H9 (cell line): ENCODE measurements at regions not wholly inside any gene's neighbourhood (a gene's known extent, or its start where the extent isn't known, plus 50 kb on each side); places are given as distances from the start of the nearest gene placed in this dataset.

ENCODE experiments used
- DNase-seq: peaks from one replicate; pipeline ENCODE4 v3.0.0-alpha.2; 2017
- H2AFZ ChIP-seq: one replicate; pipeline ENCODE4 v1.6.1; 2013; ENCODE audit warnings: mild to moderate bottlenecking, low read length, control low read depth, moderate library complexity
- H2AK5ac ChIP-seq: 2 replicates; pipeline ENCODE4 v1.6.1; 2013; ENCODE audit warnings: low read length, control low read depth, mixed read lengths; ENCODE audit not compliant: insufficient read length
- H2BK120ac ChIP-seq: one replicate; pipeline ENCODE4 v1.6.1; 2013; ENCODE audit warnings: low read depth, mild to moderate bottlenecking, low read length, control low read depth, inconsistent platforms; ENCODE audit not compliant: poor library complexity, severe bottlenecking
- H2BK12ac ChIP-seq: 2 replicates; pipeline ENCODE4 v1.6.1; 2013; ENCODE audit warnings: low read length, control low read depth, mixed read lengths, low read depth; ENCODE audit not compliant: insufficient read length
- H2BK15ac ChIP-seq: 2 replicates; pipeline ENCODE4 v1.6.1; 2013; ENCODE audit warnings: low read depth, low read length, control low read depth
- H2BK20ac ChIP-seq: one replicate; pipeline ENCODE4 v1.6.1; 2013; ENCODE audit warnings: low read depth, mild to moderate bottlenecking, low read length, control low read depth, inconsistent platforms; ENCODE audit not compliant: poor library complexity, severe bottlenecking
- H2BK5ac ChIP-seq: 2 replicates; pipeline ENCODE4 v1.6.1; 2013; ENCODE audit warnings: low read length, control low read depth, mixed read lengths; ENCODE audit not compliant: insufficient read length
- H3K14ac ChIP-seq: 2 replicates; pipeline ENCODE4 v1.6.1; 2013; ENCODE audit warnings: low read length, control low read depth; ENCODE audit not compliant: insufficient read depth
- H3K18ac ChIP-seq: 2 replicates; pipeline ENCODE4 v1.6.1; 2013; ENCODE audit warnings: low read depth, mild to moderate bottlenecking, mixed read lengths, low read length, control low read depth; ENCODE audit not compliant: insufficient read length
- H3K23ac ChIP-seq: 2 replicates; pipeline ENCODE4 v1.6.1; 2013; ENCODE audit warnings: low read length, control low read depth, mixed read lengths, low read depth; ENCODE audit not compliant: insufficient read length
- H3K23me2 ChIP-seq: 2 replicates; pipeline ENCODE4 v1.6.1; 2013; ENCODE audit warnings: low read depth, mild to moderate bottlenecking, mixed read lengths, low read length, control low read depth; ENCODE audit not compliant: insufficient read length, poor library complexity, severe bottlenecking
- H3K27ac ChIP-seq: 2 replicates; pipeline ENCODE4 v1.5.1; 2013; ENCODE audit warnings: low read length, control low read depth, mixed read lengths, low read depth; ENCODE audit not compliant: insufficient read length
- H3K27me3 ChIP-seq: 2 replicates; pipeline ENCODE4 v1.6.1; 2013; ENCODE audit warnings: low read length, control low read depth, inconsistent platforms; ENCODE audit not compliant: insufficient read depth
- H3K4ac ChIP-seq: 2 replicates; pipeline ENCODE4 v1.6.1; 2013; ENCODE audit warnings: low read depth, mild to moderate bottlenecking, control low read depth, inconsistent platforms, low read length, moderate library complexity
- H3K4me1 ChIP-seq: 2 replicates; pipeline ENCODE4 v1.6.1; 2013; ENCODE audit warnings: low read length, control low read depth, inconsistent platforms; ENCODE audit not compliant: insufficient read depth
- H3K4me2 ChIP-seq: 2 replicates; pipeline ENCODE4 v1.6.1; 2013; ENCODE audit warnings: low read length, control low read depth, mixed read lengths; ENCODE audit not compliant: insufficient read length, insufficient read depth
- H3K56ac ChIP-seq: 2 replicates; pipeline ENCODE4 v1.6.1; 2013; ENCODE audit warnings: low read depth, mild to moderate bottlenecking, mixed read lengths, low read length, control low read depth; ENCODE audit not compliant: insufficient read length
- H3K79me1 ChIP-seq: 2 replicates; pipeline ENCODE4 v1.6.1; 2013; ENCODE audit warnings: low read depth, mild to moderate bottlenecking, moderate library complexity, low read length, control low read depth, inconsistent platforms; ENCODE audit not compliant: insufficient read depth, poor library complexity, severe bottlenecking
- H3K79me2 ChIP-seq: 2 replicates; pipeline ENCODE4 v1.6.1; 2013; ENCODE audit warnings: low read length, control low read depth, inconsistent platforms; ENCODE audit not compliant: insufficient read depth
- H3K9ac ChIP-seq: 2 replicates; pipeline ENCODE4 v1.6.1; 2013; ENCODE audit warnings: low read length, control low read depth, mixed read lengths; ENCODE audit not compliant: insufficient read length; ENCODE audit errors: extremely low read depth
- H3K9me3 ChIP-seq: one replicate; pipeline ENCODE4 v1.6.1; 2013; ENCODE audit warnings: low read depth, low read length, inconsistent platforms; ENCODE audit not compliant: control insufficient read depth
- H3T11ph ChIP-seq: one replicate; pipeline ENCODE4 v1.6.1; 2013; ENCODE audit warnings: mild to moderate bottlenecking, low read length, control low read depth, inconsistent platforms
- H4K20me1 ChIP-seq: one replicate; pipeline ENCODE4 v1.6.1; 2013; ENCODE audit not compliant: control insufficient read depth, insufficient read length, insufficient read depth
- H4K5ac ChIP-seq: 2 replicates; pipeline ENCODE4 v1.6.1; 2013; ENCODE audit warnings: low read depth, mild to moderate bottlenecking, mixed read lengths, low read length, control low read depth; ENCODE audit not compliant: insufficient read length
- H4K8ac ChIP-seq: replicated peaks from 2 replicates; pipeline ENCODE4 v1.6.1; 2013; ENCODE audit warnings: low read length, control low read depth, mixed read lengths, low read depth; ENCODE audit not compliant: insufficient read length
- H4K91ac ChIP-seq: 2 replicates; pipeline ENCODE4 v1.6.1; 2013; ENCODE audit warnings: low read depth, mild to moderate bottlenecking, moderate library complexity, mixed read lengths, low read length, control low read depth; ENCODE audit not compliant: insufficient read length
- H3K27ac Mint-ChIP-seq, 3 experiments: 2 replicates in 2 of 3; 3 replicates in 1 of 3; pipeline ENCODE4 v1.8.0; 2020 to 2021; ENCODE audit warnings: mixed read lengths in 3 of 3, mild to moderate bottlenecking in 1 of 3, moderate library complexity in 1 of 3
- H3K27me3 Mint-ChIP-seq: 2 replicates; pipeline ENCODE4 v1.8.0; 2021; ENCODE audit warnings: low read depth, mild to moderate bottlenecking, moderate library complexity, mixed read lengths
- H3K36me3 Mint-ChIP-seq, 3 experiments: 2 replicates in 2 of 3; 3 replicates in 1 of 3; pipeline ENCODE4 v1.8.0; 2020 to 2021; ENCODE audit warnings: low read depth in 3 of 3, mixed read lengths in 3 of 3; ENCODE audit not compliant: insufficient read depth in 1 of 3
- H3K4me1 Mint-ChIP-seq, 2 experiments: 2 replicates each; pipeline ENCODE4 v1.8.0; 2020; ENCODE audit warnings: mixed read lengths in 2 of 2
- H3K4me3 Mint-ChIP-seq, 2 experiments: 2 replicates in 1 of 2; 3 replicates in 1 of 2; pipeline ENCODE4 v1.8.0; 2020 to 2021; ENCODE audit warnings: mild to moderate bottlenecking in 2 of 2, mixed read lengths in 2 of 2, moderate library complexity in 1 of 2
- H3K9me3 Mint-ChIP-seq, 2 experiments: 2 replicates in 1 of 2; 3 replicates in 1 of 2; pipeline ENCODE4 v1.8.0; 2020; ENCODE audit warnings: mild to moderate bottlenecking in 2 of 2, mixed read lengths in 2 of 2, moderate library complexity in 1 of 2
- TF ChIP-seq, protein P1 (sequence below): fragments of 200-600 bp; sonication (generic); conservative IDR thresholded peaks from 3 replicates; pipeline ENCODE4 v1.8.0; 2021; ENCODE audit warnings: antibody characterized with exemption, mild to moderate bottlenecking

DNA sequence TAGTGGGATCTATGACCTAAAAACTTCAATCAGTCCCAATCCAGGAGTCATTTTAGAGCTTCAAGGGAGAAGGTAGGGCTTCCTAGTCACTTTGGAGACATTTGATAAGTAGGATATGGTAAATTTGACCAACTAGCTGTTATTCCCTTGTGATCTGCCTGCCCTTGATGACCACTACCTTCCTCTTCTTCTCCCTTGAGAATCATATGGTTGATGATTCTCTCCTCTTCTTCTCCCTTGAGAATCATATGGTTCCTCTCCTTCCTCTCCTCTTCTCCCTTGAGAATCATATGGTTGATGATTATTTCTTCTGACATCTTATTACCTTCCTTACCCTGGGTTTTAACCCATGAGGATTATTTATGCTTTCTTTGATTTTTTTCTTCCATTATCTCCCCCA lies 482.6 kb upstream of the TENM3 start:
- DNase-seq, result no peak
- no peaks in the 10 kb centered on the region for H3K9me3 Mint-ChIP-seq
- H3K27me3 ChIP-seq, result no peaks in the 10 kb centered on the region
- no peak overlapping the region for H2BK120ac ChIP-seq
- H3K18ac ChIP-seq, result no peak overlapping the region
- no peak overlapping the region for H4K5ac ChIP-seq
- no peak overlapping the region for H3T11ph ChIP-seq
- no peaks in the 10 kb centered on the region for H3K23me2 ChIP-seq
- H3K4me2 ChIP-seq, result no peak overlapping the region
- H3K4me3 Mint-ChIP-seq, result no peak overlapping the region
- H3K56ac ChIP-seq, result no peak overlapping the region
- H3K14ac ChIP-seq, result no peak overlapping the region
- no peak overlapping the region for H3K27ac ChIP-seq
- no peaks in the 10 kb centered on the region for H3K27me3 Mint-ChIP-seq
- H4K91ac ChIP-seq, result no peak overlapping the region
- H3K4ac ChIP-seq, result no peak overlapping the region
- no peak overlapping the region for H2BK12ac ChIP-seq
- H3K27ac Mint-ChIP-seq, result no peak overlapping the region
- no peaks in the 10 kb centered on the region for H3K79me2 ChIP-seq
- peaks cover 16 to 25% of the 10 kb centered on the region in 2 experiments for H3K4me1 Mint-ChIP-seq
- H3K79me1 ChIP-seq, result no peaks in the 10 kb centered on the region
- no peak overlapping the region for H2BK5ac ChIP-seq
- H2BK15ac ChIP-seq, result no peak overlapping the region
- H4K8ac ChIP-seq, result no peak overlapping the region
- H3K23ac ChIP-seq, result no peak overlapping the region
- no peak overlapping the region for H2BK20ac ChIP-seq
- no peaks in the 10 kb centered on the region for H3K36me3 Mint-ChIP-seq
- H2AK5ac ChIP-seq, result no peak overlapping the region
- no peak overlapping the region for H3K9ac ChIP-seq
- no peak overlapping the region for H2AFZ ChIP-seq
- TF ChIP-seq, protein P1, sequence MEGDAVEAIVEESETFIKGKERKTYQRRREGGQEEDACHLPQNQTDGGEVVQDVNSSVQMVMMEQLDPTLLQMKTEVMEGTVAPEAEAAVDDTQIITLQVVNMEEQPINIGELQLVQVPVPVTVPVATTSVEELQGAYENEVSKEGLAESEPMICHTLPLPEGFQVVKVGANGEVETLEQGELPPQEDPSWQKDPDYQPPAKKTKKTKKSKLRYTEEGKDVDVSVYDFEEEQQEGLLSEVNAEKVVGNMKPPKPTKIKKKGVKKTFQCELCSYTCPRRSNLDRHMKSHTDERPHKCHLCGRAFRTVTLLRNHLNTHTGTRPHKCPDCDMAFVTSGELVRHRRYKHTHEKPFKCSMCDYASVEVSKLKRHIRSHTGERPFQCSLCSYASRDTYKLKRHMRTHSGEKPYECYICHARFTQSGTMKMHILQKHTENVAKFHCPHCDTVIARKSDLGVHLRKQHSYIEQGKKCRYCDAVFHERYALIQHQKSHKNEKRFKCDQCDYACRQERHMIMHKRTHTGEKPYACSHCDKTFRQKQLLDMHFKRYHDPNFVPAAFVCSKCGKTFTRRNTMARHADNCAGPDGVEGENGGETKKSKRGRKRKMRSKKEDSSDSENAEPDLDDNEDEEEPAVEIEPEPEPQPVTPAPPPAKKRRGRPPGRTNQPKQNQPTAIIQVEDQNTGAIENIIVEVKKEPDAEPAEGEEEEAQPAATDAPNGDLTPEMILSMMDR, result no peak
- H4K20me1 ChIP-seq, result no peaks in the 10 kb centered on the region
- peaks cover 7% of the 10 kb centered on the region for H3K4me1 ChIP-seq
- no peaks in the 10 kb centered on the region for H3K9me3 ChIP-seq
